ENCODE measurements at regions not wholly inside any gene's neighbourhood (a gene's known extent, or its start where the extent isn't known, plus 50 kb on each side); places are given as distances from the start of the nearest gene placed in this dataset.
A peak's percentile ranks its signal among the peaks of the same experiment; 100 is the strongest.

GRCh38 chr15:81914734-81915256, 131.0 kb downstream of the MEX3B start:
- FAIRE-seq (no peak), DNase-seq (ENCODE audit: extremely low read depth in 1 of 4, low spot score in 3 of 4) (no peak), ATAC-seq (no peak)
- Histone ChIP-seq H3K79me2 (ENCODE audit: control insufficient read depth, insufficient read depth, low read length) (no peaks in the 10 kb centered on the region), H3K4me3 (no peak overlapping the region), H3K4me2 (ENCODE audit: insufficient read depth, low read length) (no peak overlapping the region), H3K36me3 (ENCODE audit: control insufficient read depth, insufficient read depth, low read length) (no peaks in the 10 kb centered on the region), H3K9me3 (replicated peaks; ENCODE audit: control insufficient read depth, insufficient read depth, low read depth, low read length) (peaks cover 9% of the 10 kb centered on the region), H3K27ac (ENCODE audit: extremely low read depth, low read depth, low read length) (no peak overlapping the region), H3K9ac (ENCODE audit: insufficient read depth in 1 of 2, low read depth in 2 of 2, low read length in 2 of 2) (no peak overlapping the region), H3K27me3 (ENCODE audit: control insufficient read depth in 2 of 2, insufficient read depth in 2 of 2, low read length in 2 of 2) (no peaks in the 10 kb centered on the region), H2AFZ (ENCODE audit: low read depth, low read length) (0 out of 2 replicates have a peak overlapping the region, but pooled peaks have one; percentile 17), H4K20me1 (replicated peaks; ENCODE audit: control insufficient read depth, insufficient read depth, low read length) (no peaks in the 10 kb centered on the region), H3K4me1 (replicated peaks in 1 of 2; ENCODE audit: control insufficient read depth in 2 of 2, insufficient read depth in 2 of 2, low read length in 2 of 2) (no peaks in the 10 kb centered on the region; a peak in 1 of 5 replicates), H3K9me1 (ENCODE audit: control insufficient read depth, insufficient read depth, low read length) (no peaks in the 10 kb centered on the region)
- in situ Hi-C loops (cut with MboI): no loop called here
- WGBS (ENCODE audit: insufficient coverage, low coverage, missing lambda C conversion rate): 19% methylated on average over 7 of the region's 7 CpGs
- ChIA-PET CTCF (ENCODE audit: low intra/inter-chr PET ratio) (no interaction called here), POLR2A (no interaction called here)
- BruUV-seq (replicated peaks): no TSS peak
- intact Hi-C loops (cut with micrococcal nuclease): no loop called here
- no peak for TF ChIP-seq RBM14 (IDR thresholded peaks at IDR 0.05; ENCODE audit: borderline replicate concordance, insufficient read depth, low read depth, low read length)
- TF ChIP-seq GATAD2B (IDR thresholded peaks at IDR 0.05; ENCODE audit: borderline replicate concordance): no peak
- no peak for TF ChIP-seq ZBTB40 (IDR thresholded peaks at IDR 0.05)
- TF ChIP-seq ZBTB40 (CRISPR knock-in tag; IDR thresholded peaks at IDR 0.05): no peak
- TF ChIP-seq TFAM (CRISPR knock-in tag; conservative IDR thresholded peaks at IDR 0.05): no peak
- TF ChIP-seq ETV5 (CRISPR knock-in tag; IDR thresholded peaks at IDR 0.05; ENCODE audit: low read depth): no peak
- TF ChIP-seq ZFPM2 (CRISPR knock-in tag; IDR thresholded peaks at IDR 0.05): no peak
- TF ChIP-seq NR2C2 (CRISPR knock-in tag; IDR thresholded peaks at IDR 0.05): no peak
- no peak for TF ChIP-seq NR2C2 (tag; IDR thresholded peaks at IDR 0.05)
- TF ChIP-seq TOE1 (IDR thresholded peaks at IDR 0.05; ENCODE audit: borderline replicate concordance): no peak
- TF ChIP-seq TOE1 (CRISPR knock-in tag; IDR thresholded peaks at IDR 0.05; ENCODE audit: borderline replicate concordance, low read depth): no peak
- TF ChIP-seq FOXM1 (IDR thresholded peaks at IDR 0.05; ENCODE audit: low read depth): no peak
- no peak for TF ChIP-seq FOXM1 (CRISPR knock-in tag; IDR thresholded peaks at IDR 0.05; ENCODE audit: low read depth)
